ENCODE measurements at regions not wholly inside any gene's neighbourhood (a gene's known extent, or its start where the extent isn't known, plus 50 kb on each side); places are given as distances from the start of the nearest gene placed in this dataset.

- Histone ChIP-seq H3K27ac (replicated peaks in 1 of 4) (no peak overlapping the region), H3K27me3 (no peaks in the 10 kb centered on the region), H3K36me3 (no peaks in the 10 kb centered on the region), H3K4me3 (no peak overlapping the region), H3K4me1 (no peaks in the 10 kb centered on the region), H3K9me3 (no peaks in the 10 kb centered on the region)
- WGBS = 64% methylated on average over 1 of the region's 1 CpG
- intact Hi-C loops (cut with DNase I) = no loop called here
- TF ChIP-seq POLR2AphosphoS5 (IDR thresholded peaks at IDR 0.05) (no peak), EP300 (IDR thresholded peaks at IDR 0.05) (no peak), POLR2A (IDR thresholded peaks at IDR 0.05; ENCODE audit: low read depth) (no peak), CTCF (IDR thresholded peaks at IDR 0.05) (no peak)
- DNase-seq (ENCODE audit: extremely low spot score) = no peak
Measured at GRCh38 chr6:51277474-51277873, 458.8 kb downstream of the TFAP2B start.

- Histone ChIP-seq H3K4me1 (no peaks in the 10 kb centered on the region), H3K9me3 (no peaks in the 10 kb centered on the region), H3K36me3 (no peaks in the 10 kb centered on the region), H3K27me3 (no peaks in the 10 kb centered on the region), H3K27ac (replicated peaks in 1 of 4) (no peak overlapping the region), H3K4me3 (no peak overlapping the region)
- 82% methylated on average over 2 of the region's 2 CpGs for WGBS
- TF ChIP-seq POLR2A (IDR thresholded peaks at IDR 0.05; ENCODE audit: low read depth) = no peak
- no peak for TF ChIP-seq EP300 (IDR thresholded peaks at IDR 0.05)
- TF ChIP-seq POLR2AphosphoS5 (IDR thresholded peaks at IDR 0.05) = no peak
- TF ChIP-seq CTCF (IDR thresholded peaks at IDR 0.05) = no peak
- intact Hi-C loops (cut with DNase I) = no loop called here
- no peak for DNase-seq (ENCODE audit: extremely low spot score)
Measured at GRCh38 chr6:51282026-51282425, 463.4 kb downstream of the TFAP2B start.

GRCh38 chr6:51283723-51284355 is 465.2 kb downstream of the TFAP2B start:
- WGBS = 80% methylated on average over 6 of the region's 6 CpGs
- H3K36me3 ChIP-seq = no peaks in the 10 kb centered on the region
- no peaks in the 10 kb centered on the region for H3K9me3 ChIP-seq
- no peaks in the 10 kb centered on the region for H3K4me1 ChIP-seq
- TF ChIP-seq EP300 (IDR thresholded peaks at IDR 0.05) = no peak
- no peak for TF ChIP-seq CTCF (IDR thresholded peaks at IDR 0.05)
- no peak for TF ChIP-seq POLR2AphosphoS5 (IDR thresholded peaks at IDR 0.05)
- no peak for TF ChIP-seq POLR2A (IDR thresholded peaks at IDR 0.05; ENCODE audit: low read depth)
- no peak overlapping the region for H3K27ac ChIP-seq (replicated peaks in 1 of 4)
- no peaks in the 10 kb centered on the region for H3K27me3 ChIP-seq
- intact Hi-C loops (cut with DNase I) = no loop called here
- DNase-seq (ENCODE audit: extremely low spot score) = no peak
- H3K4me3 ChIP-seq = no peak overlapping the region

- H3K27ac ChIP-seq (replicated peaks in 1 of 4) = no peak overlapping the region
- H3K9me3 ChIP-seq = no peaks in the 10 kb centered on the region
- H3K27me3 ChIP-seq = no peaks in the 10 kb centered on the region
- H3K4me3 ChIP-seq = no peak overlapping the region
- no peaks in the 10 kb centered on the region for H3K36me3 ChIP-seq
- no peaks in the 10 kb centered on the region for H3K4me1 ChIP-seq
- TF ChIP-seq POLR2A (IDR thresholded peaks at IDR 0.05; ENCODE audit: low read depth) (no peak), EP300 (IDR thresholded peaks at IDR 0.05) (no peak), CTCF (IDR thresholded peaks at IDR 0.05) (no peak), POLR2AphosphoS5 (IDR thresholded peaks at IDR 0.05) (no peak)
- intact Hi-C loops (cut with DNase I) = no loop called here
- DNase-seq (ENCODE audit: extremely low spot score) = no peak
Measured at GRCh38 chr6:51285876-51286275, 467.2 kb downstream of the TFAP2B start.

- intact Hi-C loops (cut with DNase I) = no loop called here
- no peak overlapping the region for H3K27ac ChIP-seq (replicated peaks in 1 of 4)
- no peak overlapping the region for H3K4me3 ChIP-seq
- WGBS = 85% methylated on average over 3 of the region's 3 CpGs
- H3K9me3 ChIP-seq = no peaks in the 10 kb centered on the region
- no peak for TF ChIP-seq POLR2AphosphoS5 (IDR thresholded peaks at IDR 0.05)
- TF ChIP-seq CTCF (IDR thresholded peaks at IDR 0.05) = no peak
- no peak for TF ChIP-seq EP300 (IDR thresholded peaks at IDR 0.05)
- no peak for TF ChIP-seq POLR2A (IDR thresholded peaks at IDR 0.05; ENCODE audit: low read depth)
- H3K4me1 ChIP-seq = no peaks in the 10 kb centered on the region
- no peak for DNase-seq (ENCODE audit: extremely low spot score)
- H3K36me3 ChIP-seq = no peaks in the 10 kb centered on the region
- H3K27me3 ChIP-seq = no peaks in the 10 kb centered on the region
Measured at GRCh38 chr6:51289041-51289440, 470.4 kb downstream of the TFAP2B start.
